GM19043 (cell line): ENCODE measurements at regions not wholly inside any gene's neighbourhood (a gene's known extent, or its start where the extent isn't known, plus 50 kb on each side); places are given as distances from the start of the nearest gene placed in this dataset.

ENCODE experiments used
- ATAC-seq: cut with Tn5 transposase; IDR thresholded peaks from one replicate; pipeline ENCODE4 v1.9.1; 2021; ENCODE audit warnings: low read depth; ENCODE audit not compliant: unreplicated experiment

DNA sequence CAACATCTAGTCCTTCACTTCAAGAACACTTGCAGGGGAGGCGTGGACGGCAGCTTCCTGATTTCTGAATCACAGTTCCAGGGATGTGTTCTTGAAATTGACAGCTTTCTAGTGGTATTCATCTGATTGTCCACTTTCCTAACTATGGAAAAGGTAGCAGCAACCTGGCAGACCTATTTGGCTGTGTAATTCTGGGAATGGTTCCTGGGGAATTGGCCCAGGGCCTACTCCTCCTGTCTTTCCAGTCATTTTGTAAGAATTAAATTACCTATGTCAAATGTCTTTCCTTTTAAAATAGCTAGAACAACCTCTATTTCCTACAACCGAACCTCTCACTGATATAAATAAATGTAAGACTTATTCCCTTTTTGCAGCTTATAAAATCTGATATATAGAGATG lies 85.5 kb upstream of the RSPO3 start:
- ATAC-seq = no peak

DNA sequence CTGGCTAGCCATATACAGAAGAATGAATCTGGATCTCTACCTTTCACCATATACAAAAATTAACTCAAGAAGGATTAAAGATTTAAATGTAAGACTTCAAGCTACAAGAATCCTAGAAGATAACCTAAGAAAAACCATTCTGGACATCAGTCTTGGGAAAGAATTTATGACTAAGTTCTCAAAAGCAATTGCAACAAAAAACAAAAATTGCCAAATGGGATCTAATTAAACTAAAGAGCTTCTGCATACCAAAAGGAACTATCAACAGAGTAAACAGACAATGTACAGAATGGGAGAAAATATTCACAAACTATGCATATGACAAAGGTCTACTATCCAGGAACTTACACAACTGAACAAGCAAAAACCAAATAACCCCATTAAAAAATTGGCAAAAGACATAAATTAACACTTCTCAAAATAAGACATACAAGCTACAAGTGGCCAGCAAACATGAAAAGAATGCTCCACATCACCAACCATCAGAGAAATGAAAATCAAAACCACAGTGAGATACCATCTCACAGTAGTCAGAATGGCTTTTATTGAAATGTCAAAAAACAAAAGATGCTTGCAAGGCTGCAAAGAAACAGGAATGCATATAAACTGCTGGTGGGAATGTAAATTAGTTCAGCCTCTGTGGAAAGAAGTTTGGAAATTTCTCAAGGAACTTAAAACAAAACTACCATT lies 66.8 kb upstream of the RSPO3 start:
- no peak for ATAC-seq

DNA sequence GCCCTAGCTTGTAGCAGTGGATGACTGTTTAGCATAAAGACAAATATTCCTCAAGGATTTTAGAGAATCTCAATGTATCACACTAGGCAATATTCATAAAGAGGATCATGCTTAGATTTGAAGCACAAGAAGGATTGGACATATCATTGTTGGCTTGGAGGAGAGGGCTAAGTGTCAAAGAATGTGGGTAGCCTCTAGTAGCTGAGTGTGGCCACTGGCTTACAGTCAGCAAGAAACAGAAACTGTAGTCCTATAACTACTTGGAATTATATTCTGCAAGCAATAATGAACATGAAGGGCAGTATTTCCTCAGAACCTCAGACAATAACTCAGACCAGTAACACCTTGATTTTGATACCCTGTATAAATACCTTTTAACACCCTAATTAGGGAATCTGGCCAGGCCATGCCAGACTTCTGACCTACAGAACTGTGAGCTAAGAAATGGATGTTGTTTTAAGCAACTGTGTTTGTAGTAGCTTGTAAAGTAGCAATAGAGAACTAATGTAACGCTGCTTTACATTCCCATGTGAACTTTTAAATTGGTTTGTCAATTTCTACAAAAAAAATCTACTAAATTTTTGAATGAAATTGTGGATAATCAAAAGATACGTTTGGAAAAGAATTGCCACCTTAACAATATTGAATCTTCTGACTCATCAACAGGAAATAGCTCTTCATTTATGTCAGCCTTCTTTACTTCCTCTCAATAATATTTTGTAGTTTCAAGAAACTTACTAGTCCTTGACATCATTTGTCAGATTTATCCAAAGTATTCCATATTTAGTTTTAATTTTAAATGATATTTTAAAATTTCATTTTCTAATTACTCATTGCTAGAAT lies 65.2 kb upstream of the RSPO3 start:
- ATAC-seq = no peak

DNA sequence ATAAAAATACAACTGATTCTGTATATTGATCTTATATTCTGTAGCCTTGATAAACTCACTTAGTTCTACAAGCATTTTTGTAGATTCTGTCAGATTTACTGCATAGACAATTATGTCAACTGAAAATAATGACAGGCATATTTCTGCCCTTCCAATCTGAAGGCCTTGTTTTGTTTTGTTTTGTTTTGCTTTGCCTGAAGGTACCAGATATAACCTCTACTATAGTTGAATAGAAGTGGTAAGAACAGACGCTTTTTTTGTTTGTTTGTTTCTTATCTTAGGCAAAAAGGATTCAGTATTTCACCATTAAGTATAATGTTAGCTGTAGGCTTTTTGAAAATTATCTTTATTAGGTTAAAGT lies 64.6 kb upstream of the RSPO3 start:
- no peak for ATAC-seq

DNA sequence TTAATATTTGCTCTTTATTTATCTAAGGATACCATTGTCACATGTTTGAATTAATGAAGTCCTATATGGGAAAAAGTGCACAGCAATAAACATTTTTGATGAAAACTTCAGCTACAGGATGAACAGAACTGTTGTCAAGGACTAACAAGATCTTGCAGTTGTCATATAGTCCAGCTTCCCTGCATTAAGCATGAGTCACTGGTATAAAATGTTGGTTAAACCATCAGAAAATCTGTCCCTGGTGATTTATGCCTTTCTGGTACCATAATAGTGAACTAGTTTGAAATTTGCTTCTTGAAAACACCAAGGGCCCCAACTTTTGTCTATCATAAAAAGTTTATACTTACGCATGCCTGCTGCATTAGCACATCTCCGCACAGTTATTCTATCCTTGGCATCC lies 60.4 kb upstream of the RSPO3 start:
- no peak for ATAC-seq

DNA sequence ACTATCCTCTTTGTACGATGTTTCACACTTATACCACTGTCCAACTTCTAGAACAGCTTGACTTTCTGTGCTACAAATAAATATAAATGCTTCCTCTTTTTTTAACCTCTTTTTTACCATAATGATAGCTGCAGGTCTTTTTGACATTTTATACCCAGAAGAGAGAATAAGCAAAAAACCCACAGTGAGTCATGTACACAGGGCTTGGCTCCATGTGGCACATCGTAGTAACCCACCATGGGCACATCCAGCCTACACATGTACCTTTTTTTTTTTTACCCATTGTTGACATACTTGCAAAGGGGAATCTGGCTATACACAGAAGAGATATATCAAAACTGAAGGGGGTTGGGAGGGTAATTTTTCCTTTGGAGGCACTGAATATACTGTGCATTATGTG lies 59.5 kb upstream of the RSPO3 start:
- no peak for ATAC-seq
